ENCODE measurements at regions not wholly inside any gene's neighbourhood (a gene's known extent, or its start where the extent isn't known, plus 50 kb on each side); places are given as distances from the start of the nearest gene placed in this dataset.

DNA sequence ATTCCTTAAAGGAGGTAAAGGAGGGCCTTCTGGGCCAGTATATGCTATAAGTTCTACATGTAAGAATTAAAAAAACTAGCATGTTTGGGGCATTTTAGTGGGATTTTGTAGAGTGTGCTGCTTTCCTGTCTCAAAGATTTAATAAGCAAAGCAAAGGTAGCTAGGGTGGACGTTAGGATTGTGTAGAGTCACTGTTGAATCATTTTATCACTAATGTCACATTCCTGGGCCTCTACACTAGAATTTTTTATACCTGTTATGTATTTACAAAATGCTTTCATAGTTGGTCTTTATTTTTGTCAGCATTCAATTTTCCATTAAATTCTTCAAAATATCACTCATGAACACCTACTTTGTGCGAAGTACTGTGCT lies 139.4 kb upstream of the PHYHIPL start:
- Histone ChIP-seq H4K5ac (ENCODE audit: low read depth, low read length) (no peak overlapping the region), H3K9me1 (ENCODE audit: insufficient read depth, low read length) (no peaks in the 10 kb centered on the region), H3K4me1 (ENCODE audit: control insufficient read depth, insufficient read depth, low read length) (no peaks in the 10 kb centered on the region), H3K79me1 (ENCODE audit: low read depth in 1 of 2, low read length in 2 of 2) (no peaks in the 10 kb centered on the region), H3K36me3 (ENCODE audit: control insufficient read depth, insufficient read depth, low read length) (no peaks in the 10 kb centered on the region), H3K4me3 (ENCODE audit: insufficient read depth, low read depth, low read length) (no peak overlapping the region), H3K4ac (ENCODE audit: low read depth, low read length) (no peak overlapping the region), H4K8ac (ENCODE audit: low read depth in 2 of 2, low read length in 2 of 2) (no peak overlapping the region), H2AFZ (replicated peaks; ENCODE audit: low read length, poor library complexity) (no peak overlapping the region), H3K23ac (ENCODE audit: low read depth, low read length) (no peak overlapping the region), H2AK5ac (ENCODE audit: low read depth, low read length) (no peak overlapping the region), H4K91ac (ENCODE audit: insufficient read depth, low read depth, low read length) (no peak overlapping the region), H2BK120ac (ENCODE audit: low read depth, low read length) (no peak overlapping the region), H3K9me3 (ENCODE audit: control insufficient read depth, insufficient read depth, low read length) (no peaks in the 10 kb centered on the region), H4K20me1 (ENCODE audit: insufficient read depth, low read length) (no peaks in the 10 kb centered on the region), H3K14ac (replicated peaks; ENCODE audit: low read depth, low read length) (no peak overlapping the region), H2AK9ac (replicated peaks; ENCODE audit: low read depth, low read length, poor library complexity) (no peak overlapping the region), H3K18ac (ENCODE audit: low read depth, low read length) (no peak overlapping the region), H3K27me3 (ENCODE audit: control insufficient read depth, insufficient read depth, low read length) (no peaks in the 10 kb centered on the region), H3K4me2 (ENCODE audit: low read depth, low read length) (no peak overlapping the region), H2BK5ac (ENCODE audit: low read depth, low read length, poor library complexity, severe bottlenecking) (no peak overlapping the region), H3K9ac (ENCODE audit: low read depth, low read length) (no peak overlapping the region), H3K56ac (ENCODE audit: extremely low read depth, insufficient read depth, low read length) (no peak overlapping the region), H3K27ac (ENCODE audit: insufficient read depth, low read length) (no peak overlapping the region), H2BK15ac (ENCODE audit: low read depth, low read length) (no peak overlapping the region), H2BK20ac (ENCODE audit: low read depth, low read length) (no peak overlapping the region)
- DNase-seq (no peak), ATAC-seq (ENCODE audit: low read depth) (no peak)
- TF ChIP-seq, protein P1, sequence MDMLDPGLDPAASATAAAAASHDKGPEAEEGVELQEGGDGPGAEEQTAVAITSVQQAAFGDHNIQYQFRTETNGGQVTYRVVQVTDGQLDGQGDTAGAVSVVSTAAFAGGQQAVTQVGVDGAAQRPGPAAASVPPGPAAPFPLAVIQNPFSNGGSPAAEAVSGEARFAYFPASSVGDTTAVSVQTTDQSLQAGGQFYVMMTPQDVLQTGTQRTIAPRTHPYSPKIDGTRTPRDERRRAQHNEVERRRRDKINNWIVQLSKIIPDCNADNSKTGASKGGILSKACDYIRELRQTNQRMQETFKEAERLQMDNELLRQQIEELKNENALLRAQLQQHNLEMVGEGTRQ (IDR thresholded peaks at IDR 0.05; ENCODE audit: low read depth, low read length), result no peak
- TF ChIP-seq, protein P2, sequence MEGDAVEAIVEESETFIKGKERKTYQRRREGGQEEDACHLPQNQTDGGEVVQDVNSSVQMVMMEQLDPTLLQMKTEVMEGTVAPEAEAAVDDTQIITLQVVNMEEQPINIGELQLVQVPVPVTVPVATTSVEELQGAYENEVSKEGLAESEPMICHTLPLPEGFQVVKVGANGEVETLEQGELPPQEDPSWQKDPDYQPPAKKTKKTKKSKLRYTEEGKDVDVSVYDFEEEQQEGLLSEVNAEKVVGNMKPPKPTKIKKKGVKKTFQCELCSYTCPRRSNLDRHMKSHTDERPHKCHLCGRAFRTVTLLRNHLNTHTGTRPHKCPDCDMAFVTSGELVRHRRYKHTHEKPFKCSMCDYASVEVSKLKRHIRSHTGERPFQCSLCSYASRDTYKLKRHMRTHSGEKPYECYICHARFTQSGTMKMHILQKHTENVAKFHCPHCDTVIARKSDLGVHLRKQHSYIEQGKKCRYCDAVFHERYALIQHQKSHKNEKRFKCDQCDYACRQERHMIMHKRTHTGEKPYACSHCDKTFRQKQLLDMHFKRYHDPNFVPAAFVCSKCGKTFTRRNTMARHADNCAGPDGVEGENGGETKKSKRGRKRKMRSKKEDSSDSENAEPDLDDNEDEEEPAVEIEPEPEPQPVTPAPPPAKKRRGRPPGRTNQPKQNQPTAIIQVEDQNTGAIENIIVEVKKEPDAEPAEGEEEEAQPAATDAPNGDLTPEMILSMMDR (conservative IDR thresholded peaks at IDR 0.05; ENCODE audit: low read depth, low read length), result no peak
- no peak for TF ChIP-seq MAFK (IDR thresholded peaks at IDR 0.05; ENCODE audit: low read depth, low read length)
- TF ChIP-seq MAZ (IDR thresholded peaks at IDR 0.05; ENCODE audit: borderline replicate concordance, low read depth, low read length), result no peak
- TF ChIP-seq POLR2A (IDR thresholded peaks at IDR 0.05; ENCODE audit: low read depth, low read length), result no peak
- in situ Hi-C loops (cut with MboI; ENCODE audit: low sequenced_read_pairs), result no loop called here
- BruUV-seq (replicated peaks), result no TSS peak
- POLR2A ChIA-PET (ENCODE audit: unreplicated experiment), result no interaction called here
- dilution Hi-C loops (cut with HindIII; ENCODE audit: low sequenced_read_pairs, unreplicated experiment), result no loop called here
- WGBS, 2 experiments (ENCODE audit: extremely low coverage in 2 of 2, insufficient read length in 1 of 2), result no CpG with 5 or more reads among the region's 2 CpGs
- intact Hi-C loops (cut with micrococcal nuclease), result no loop called here
- CTCF ChIA-PET, result interaction anchor here (0.6 kb wide), 1 partner anchor 155 kb away, joined by 3 read pairs; no protein-coding TSS in a partner anchor
